Ascending aorta (tissue), 2 donors: ENCODE measurements at regions not wholly inside any gene's neighbourhood (a gene's known extent, or its start where the extent isn't known, plus 50 kb on each side); places are given as distances from the start of the nearest gene placed in this dataset.

Experiments used
- DNase-seq, 2 donors: peaks; one replicate each; pipeline ENCODE4 v3.0.0-alpha.2; 2019; ENCODE audit warnings: low spot score in 2 of 2
- H3K27ac ChIP-seq, 2 donors: fragments of 200-600 bp; sonication (generic); one replicate each; pipeline ENCODE4 v1.5.1; 2016 to 2017; ENCODE audit warnings: mild to moderate bottlenecking in 1 of 2
- H3K27me3 ChIP-seq: fragments of 200-600 bp; sonication (generic); one replicate; pipeline ENCODE4 v1.5.1; 2017
- H3K36me3 ChIP-seq, 2 donors: fragments of 200-600 bp; sonication (generic); one replicate each; pipeline ENCODE4 v1.5.1; 2016
- H3K4me1 ChIP-seq, 2 donors: fragments of 200-600 bp; sonication (generic); one replicate each; pipeline ENCODE4 v1.5.1; 2016 to 2017; ENCODE audit warnings: mild to moderate bottlenecking in 1 of 2
- H3K4me3 ChIP-seq, 2 donors: fragments of 200-600 bp; sonication (generic); one replicate each; pipeline ENCODE4 v1.5.1; 2016 to 2017; ENCODE audit warnings: mild to moderate bottlenecking in 1 of 2
- H3K9me3 ChIP-seq, 2 donors: fragments of 200-600 bp; sonication (generic); one replicate each; pipeline ENCODE4 v1.5.1; 2016
- intact Hi-C: fragments of 100-400 bp; cut with DNase I; formaldehyde crosslinking; loops from one replicate; pipeline ENCODE4 v1.15.1; 2023
- TF ChIP-seq, protein P1 (sequence below), 3 experiments: fragments of 200-600 bp in 2 of 3; fragments of 450-650 bp in 1 of 3; sonication (generic) in 2 of 3; IDR thresholded peaks; one replicate each; pipeline ENCODE4 v1.5.1; 2016 to 2019; ENCODE audit warnings: antibody characterized with exemption in 3 of 3, mild to moderate bottlenecking in 1 of 3, moderate library complexity in 1 of 3

- Histone ChIP-seq H3K4me3 (no peak overlapping the region), H3K4me1 (no peaks in the 10 kb centered on the region), H3K27ac (no peak overlapping the region), H3K36me3 (no peaks in the 10 kb centered on the region), H3K9me3 (no peaks in the 10 kb centered on the region), H3K27me3 (no peaks in the 10 kb centered on the region)
- intact Hi-C loops: no loop called here
- TF ChIP-seq, protein P1, sequence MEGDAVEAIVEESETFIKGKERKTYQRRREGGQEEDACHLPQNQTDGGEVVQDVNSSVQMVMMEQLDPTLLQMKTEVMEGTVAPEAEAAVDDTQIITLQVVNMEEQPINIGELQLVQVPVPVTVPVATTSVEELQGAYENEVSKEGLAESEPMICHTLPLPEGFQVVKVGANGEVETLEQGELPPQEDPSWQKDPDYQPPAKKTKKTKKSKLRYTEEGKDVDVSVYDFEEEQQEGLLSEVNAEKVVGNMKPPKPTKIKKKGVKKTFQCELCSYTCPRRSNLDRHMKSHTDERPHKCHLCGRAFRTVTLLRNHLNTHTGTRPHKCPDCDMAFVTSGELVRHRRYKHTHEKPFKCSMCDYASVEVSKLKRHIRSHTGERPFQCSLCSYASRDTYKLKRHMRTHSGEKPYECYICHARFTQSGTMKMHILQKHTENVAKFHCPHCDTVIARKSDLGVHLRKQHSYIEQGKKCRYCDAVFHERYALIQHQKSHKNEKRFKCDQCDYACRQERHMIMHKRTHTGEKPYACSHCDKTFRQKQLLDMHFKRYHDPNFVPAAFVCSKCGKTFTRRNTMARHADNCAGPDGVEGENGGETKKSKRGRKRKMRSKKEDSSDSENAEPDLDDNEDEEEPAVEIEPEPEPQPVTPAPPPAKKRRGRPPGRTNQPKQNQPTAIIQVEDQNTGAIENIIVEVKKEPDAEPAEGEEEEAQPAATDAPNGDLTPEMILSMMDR (IDR thresholded peaks at IDR 0.05): no peak
- no peak for DNase-seq
Measured at GRCh38 chr5:21694567-21694966, 1158.6 kb downstream of the CDH12 start.

GRCh38 chr5:21693591-21693990, 1159.6 kb downstream of the CDH12 start:
- Histone ChIP-seq H3K4me1 (no peaks in the 10 kb centered on the region), H3K27me3 (no peaks in the 10 kb centered on the region), H3K4me3 (no peak overlapping the region), H3K27ac (no peak overlapping the region), H3K36me3 (no peaks in the 10 kb centered on the region), H3K9me3 (no peaks in the 10 kb centered on the region)
- TF ChIP-seq, protein P1 (IDR thresholded peaks at IDR 0.05): no peak
- DNase-seq: no peak
- intact Hi-C loops: no loop called here

- no peak overlapping the region for H3K4me3 ChIP-seq
- H3K36me3 ChIP-seq: no peaks in the 10 kb centered on the region
- no peaks in the 10 kb centered on the region for H3K4me1 ChIP-seq
- TF ChIP-seq, protein P1 (IDR thresholded peaks at IDR 0.05): no peak
- no peaks in the 10 kb centered on the region for H3K27me3 ChIP-seq
- H3K27ac ChIP-seq: no peak overlapping the region
- intact Hi-C loops: no loop called here
- no peak for DNase-seq
- H3K9me3 ChIP-seq: no peaks in the 10 kb centered on the region
Measured at GRCh38 chr5:21689587-21689986, 1163.6 kb downstream of the CDH12 start.

DNA sequence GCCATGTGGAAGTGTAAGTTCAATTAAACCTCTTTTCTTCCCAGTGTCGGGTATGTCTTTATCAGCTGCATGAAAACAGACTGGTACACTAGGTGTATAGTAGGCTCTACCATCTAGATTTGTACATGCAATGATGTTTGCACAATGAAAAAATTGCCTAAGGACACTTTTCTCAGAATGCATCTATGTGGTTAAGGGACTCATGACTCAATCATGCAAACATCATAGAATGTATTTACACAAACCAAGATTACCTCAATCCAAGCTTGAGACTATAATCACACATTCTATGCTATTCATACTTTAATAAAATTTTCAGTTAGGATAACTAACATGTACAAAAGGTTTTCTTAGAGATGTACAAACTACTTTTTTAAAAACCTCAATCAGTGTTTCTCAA, 1164.5 kb downstream of the CDH12 start:
- Histone ChIP-seq H3K27ac (no peak overlapping the region), H3K4me1 (no peaks in the 10 kb centered on the region), H3K4me3 (no peak overlapping the region), H3K27me3 (no peaks in the 10 kb centered on the region), H3K36me3 (no peaks in the 10 kb centered on the region), H3K9me3 (no peaks in the 10 kb centered on the region)
- intact Hi-C loops: no loop called here
- no peak for DNase-seq
- TF ChIP-seq, protein P1 (IDR thresholded peaks at IDR 0.05): no peak

DNA sequence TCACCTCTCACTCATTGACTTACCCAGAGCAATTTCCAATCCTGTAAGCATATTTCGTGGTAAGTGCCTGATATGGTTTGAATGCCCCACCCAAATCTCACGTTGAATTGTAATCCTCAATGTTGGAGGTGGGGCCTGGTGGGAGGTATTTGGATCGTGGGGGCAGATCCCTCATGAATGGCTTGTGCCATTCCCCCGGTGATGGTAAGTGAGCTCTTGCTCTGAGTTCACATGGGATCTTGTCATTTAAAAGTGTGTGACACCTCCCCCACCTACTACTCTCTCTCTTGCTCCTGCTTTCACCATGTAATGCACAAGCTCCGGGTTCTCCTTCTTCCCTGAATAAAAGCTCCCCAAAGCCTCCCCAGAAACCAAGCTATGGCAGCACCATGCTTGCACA, 1165.5 kb downstream of the CDH12 start:
- H3K27me3 ChIP-seq: no peaks in the 10 kb centered on the region
- no peaks in the 10 kb centered on the region for H3K36me3 ChIP-seq
- DNase-seq: no peak
- H3K4me3 ChIP-seq: no peak overlapping the region
- TF ChIP-seq, protein P1 (IDR thresholded peaks at IDR 0.05): no peak
- no peaks in the 10 kb centered on the region for H3K4me1 ChIP-seq
- intact Hi-C loops: no loop called here
- H3K27ac ChIP-seq: no peak overlapping the region
- no peaks in the 10 kb centered on the region for H3K9me3 ChIP-seq

GRCh38 chr5:21686706-21687105, 1166.4 kb downstream of the CDH12 start:
- Histone ChIP-seq H3K4me3 (no peak overlapping the region), H3K4me1 (no peaks in the 10 kb centered on the region), H3K36me3 (no peaks in the 10 kb centered on the region), H3K27me3 (no peaks in the 10 kb centered on the region), H3K9me3 (no peaks in the 10 kb centered on the region), H3K27ac (no peak overlapping the region)
- no peak for DNase-seq
- intact Hi-C loops: no loop called here
- TF ChIP-seq, protein P1 (IDR thresholded peaks at IDR 0.05): no peak
